Smooth muscle cell of the brain vasculature (primary cell): ENCODE measurements at regions not wholly inside any gene's neighbourhood (a gene's known extent, or its start where the extent isn't known, plus 50 kb on each side); places are given as distances from the start of the nearest gene placed in this dataset.
"Not testable (repeated sequence)": the region's sequence is repeated elsewhere in the genome, so short reads cannot be mapped to it uniquely, and the experiment has no call there.

Experiments
- DNase-seq: peaks from one replicate; pipeline ENCODE4 v3.0.0-alpha.2; 2012; ENCODE audit warnings: low read depth, low spot score

DNA sequence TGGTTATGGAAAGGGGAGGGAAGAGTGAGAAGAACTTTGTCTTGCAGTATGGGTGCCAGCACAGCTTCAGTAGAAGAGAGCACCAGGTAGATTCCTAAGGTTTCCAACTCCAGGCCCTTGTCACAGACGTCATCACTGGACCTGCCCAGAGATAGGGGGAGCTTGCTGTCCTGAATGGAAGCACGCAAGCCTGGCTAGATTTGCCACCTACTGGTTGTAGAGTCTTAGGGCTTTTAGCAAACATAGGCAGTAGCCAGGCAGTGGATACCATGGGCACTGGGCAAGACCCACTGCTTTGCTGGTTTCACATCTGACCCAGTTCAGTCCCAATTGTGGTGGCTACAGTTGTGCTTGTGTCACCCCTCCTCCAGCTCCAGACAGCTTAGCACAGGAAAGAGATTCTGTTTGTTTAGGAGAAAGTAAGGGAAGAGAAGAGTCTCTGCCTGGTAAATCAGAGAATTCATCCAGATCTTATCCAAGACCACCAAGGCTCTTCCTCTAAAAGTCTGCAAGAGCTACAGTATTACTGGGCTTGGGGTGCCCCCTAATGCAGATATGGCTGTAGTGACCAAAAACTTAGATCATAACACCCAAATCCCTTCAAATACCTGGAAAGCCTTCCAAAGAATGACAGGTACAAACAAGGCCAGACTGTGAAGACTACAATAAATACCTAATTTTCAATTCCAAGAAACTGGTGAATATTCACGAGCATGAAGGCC is 158.9 kb downstream of the HINT1 start:
- no peak for DNase-seq

DNA sequence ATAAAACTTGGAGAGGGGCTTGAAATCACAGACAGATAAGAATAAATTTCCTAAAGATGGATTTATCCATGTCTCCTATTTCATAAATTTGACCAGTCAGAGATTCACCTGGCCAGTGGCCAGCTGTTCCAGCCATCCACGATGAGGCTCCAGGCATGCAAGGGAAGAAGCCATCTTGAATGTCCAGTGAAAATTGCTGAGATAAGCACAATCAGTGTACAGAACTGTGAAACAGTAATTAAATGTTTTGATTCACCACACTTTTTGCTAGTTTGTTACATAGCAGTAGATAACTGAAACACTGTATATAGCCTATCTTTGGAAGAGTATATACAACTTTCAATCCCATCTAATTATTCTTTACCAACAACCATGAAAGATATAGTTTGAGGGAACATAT is 163.5 kb downstream of the HINT1 start:
- DNase-seq = no peak

DNA sequence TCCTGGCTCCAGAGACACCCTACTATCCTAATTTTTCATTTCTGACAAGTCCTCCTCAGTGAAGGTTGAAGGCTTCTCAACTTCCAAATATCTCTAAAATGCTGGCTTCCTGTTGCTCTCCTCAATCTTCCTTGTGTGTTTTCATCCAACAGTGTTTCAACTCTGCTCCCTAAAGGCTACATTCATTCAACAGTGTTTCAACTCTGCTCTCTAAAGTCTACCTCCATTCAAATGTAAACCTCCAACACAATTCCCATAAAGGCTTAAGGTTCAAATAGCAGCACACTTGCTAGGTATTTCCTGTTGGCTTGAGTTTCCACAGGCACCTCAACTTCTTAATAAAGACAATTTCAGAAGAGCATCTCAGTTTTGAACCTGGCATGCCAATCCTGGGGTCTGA is 164.8 kb downstream of the HINT1 start:
- no peak for DNase-seq

DNA sequence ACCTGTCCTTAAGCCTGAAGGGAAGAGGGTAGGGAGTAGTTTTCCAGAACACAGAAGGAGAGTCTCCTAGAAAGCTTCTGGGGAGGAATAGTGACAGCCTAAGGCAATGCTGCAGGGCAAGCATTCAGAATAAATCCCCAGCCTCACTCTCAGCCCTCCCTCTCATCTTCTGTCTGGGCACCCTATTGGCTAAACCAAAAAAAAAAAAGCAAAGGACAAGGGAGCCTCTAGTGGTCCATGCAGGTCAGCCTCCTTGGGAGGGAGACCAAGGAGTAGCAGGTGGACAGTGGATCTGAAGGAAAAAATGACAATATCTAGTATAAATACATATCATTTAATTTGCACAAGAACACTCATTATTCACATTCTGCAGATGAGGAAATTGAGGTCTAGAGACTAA is 168.3 kb downstream of the HINT1 start:
- not testable (repeated sequence) for DNase-seq

DNA sequence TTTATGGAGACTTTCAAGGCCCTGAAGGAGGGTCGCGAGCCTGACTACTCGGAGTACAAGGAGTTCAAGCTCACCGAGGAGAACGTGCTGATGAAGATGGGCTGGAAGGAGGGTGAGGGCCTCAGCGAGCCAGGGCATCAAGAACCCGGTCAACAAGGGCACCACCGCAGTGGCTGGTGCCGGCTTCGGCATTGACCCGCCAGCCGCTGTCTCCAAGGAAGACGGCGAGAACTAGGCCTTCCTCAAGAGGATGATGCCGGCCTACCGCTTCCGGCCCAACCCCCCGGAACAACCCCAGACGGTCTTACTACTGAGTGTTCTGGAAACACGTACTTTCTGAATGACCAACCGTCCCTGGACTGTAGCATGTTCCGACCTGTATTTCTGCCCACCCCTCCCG is 169.2 kb downstream of the HINT1 start:
- DNase-seq = no peak

DNA sequence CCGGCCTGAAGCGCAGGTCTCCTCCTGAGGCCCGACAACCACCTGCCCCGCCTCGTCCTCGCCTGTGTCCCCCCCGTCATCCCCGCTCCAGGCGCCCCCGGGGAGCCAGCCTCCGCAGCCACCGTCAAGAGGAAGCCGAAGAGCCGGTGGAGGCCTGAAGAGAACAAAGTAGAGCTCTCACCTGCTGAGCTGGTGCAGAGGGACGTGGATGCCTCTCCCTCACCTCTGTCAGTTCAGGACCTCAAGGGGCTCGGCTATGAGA is 169.9 kb downstream of the HINT1 start:
- DNase-seq = no peak

DNA sequence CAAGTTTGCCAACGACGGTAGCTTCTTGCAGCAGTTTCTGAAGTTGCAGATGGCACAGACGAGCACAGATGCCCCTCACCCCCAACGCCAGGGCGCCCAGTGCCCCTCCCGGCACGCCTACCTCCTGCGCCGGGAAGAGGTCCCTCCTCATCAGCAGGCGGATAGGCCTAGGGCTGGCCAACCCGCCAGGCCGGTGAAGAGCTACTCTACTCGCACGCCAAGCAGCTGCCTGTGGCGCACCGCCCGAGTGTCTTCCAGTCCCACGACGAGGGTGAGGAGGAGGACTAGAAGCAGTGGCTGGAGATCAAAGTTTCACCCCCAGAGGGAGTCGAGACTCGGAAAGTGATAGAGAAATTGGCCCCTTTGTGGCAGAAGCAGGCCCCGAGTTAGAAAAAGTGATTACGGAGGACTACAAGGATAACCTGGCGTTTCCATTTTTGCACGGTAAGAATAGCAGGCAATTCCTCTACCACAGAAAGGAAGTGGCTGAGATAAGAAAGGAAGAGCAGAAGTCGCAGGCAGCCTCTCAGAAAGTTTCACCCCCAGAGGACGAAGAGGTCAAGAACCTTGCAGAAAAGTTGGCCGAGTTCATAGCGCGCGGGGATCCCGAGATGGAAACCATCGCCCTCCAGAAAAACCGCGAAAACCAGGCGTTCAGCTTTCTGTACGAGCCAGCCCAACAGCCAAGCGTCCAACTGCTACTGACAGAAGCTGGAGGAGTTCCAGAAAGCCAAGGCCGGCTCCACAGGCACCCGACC is 170.4 kb downstream of the HINT1 start:
- no peak for DNase-seq

DNA sequence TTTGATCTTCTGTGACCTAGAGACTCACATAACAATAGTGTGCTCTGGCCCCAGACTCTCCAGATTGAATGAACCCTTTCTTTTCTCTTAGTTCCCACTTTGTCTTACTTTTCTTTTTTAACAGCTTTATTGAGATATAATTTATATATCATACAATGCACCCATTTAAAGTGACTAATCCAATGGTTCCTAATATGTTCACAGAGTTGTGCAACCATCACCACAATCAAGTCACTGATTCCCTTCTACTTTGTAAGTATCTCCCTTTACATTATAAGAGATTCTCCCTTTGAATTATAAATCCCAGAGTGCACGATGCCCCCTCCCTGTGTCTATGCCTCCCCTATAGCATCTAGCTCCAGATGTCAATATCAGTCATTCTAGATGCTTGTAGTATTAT is 172.4 kb downstream of the HINT1 start:
- no peak for DNase-seq

DNA sequence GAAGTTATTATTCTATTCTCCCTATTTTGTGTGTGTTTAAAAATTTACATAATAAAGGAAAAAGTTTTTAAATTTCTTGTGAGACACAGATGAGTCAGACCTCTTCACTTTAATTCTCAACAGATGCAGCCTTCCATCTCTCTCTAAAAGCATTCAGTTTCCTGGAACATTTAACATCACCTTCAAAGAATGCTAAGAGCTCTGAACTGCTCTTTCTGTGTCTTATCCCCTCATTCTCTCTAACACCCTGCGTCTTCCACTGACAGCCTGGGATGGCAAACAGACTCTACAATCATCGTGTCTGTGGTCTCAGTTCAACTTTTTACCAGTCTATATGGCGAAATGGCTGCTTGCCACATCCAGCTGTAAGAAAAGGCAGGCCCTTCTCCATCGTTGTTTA is 173.0 kb downstream of the HINT1 start:
- no peak for DNase-seq

DNA sequence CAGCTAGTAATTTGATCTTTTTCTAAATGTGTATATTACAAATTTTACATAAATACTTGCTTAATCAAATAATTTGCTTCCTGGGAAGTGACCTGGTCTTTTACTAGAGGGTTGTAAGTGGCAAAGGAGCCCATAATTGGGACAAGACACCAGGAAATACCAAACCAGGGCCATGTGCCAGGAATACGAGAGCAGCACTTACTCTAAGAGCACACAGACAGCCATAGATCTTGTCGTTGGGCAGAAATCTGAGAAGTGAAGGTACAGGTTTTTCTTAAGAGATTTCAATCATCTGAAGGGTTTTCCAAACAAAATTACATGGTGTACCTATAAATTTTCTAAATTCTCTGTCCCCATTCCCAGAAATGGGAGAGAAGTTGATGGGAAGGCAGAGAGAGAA is 179.3 kb downstream of the HINT1 start:
- DNase-seq = no peak

DNA sequence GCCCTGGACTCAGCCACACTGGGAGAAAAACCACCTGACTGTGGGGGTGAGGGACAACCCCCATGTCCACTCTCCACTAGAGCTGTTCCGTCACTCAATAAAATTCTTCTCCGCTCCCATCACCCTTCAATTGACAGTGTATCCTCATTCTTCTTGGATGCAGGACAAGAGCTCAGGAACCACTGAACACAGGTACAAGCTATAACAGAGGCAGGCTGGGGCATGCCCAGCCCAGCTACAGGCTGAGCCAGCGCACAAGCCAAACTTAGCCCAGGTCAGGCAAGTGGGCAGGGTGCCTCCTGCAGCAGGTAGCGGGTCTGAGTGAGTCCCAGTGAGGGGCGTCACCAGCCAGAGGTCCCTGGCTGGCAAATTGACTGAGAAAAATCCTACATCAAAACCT is 183.4 kb downstream of the HINT1 start:
- no peak for DNase-seq

DNA sequence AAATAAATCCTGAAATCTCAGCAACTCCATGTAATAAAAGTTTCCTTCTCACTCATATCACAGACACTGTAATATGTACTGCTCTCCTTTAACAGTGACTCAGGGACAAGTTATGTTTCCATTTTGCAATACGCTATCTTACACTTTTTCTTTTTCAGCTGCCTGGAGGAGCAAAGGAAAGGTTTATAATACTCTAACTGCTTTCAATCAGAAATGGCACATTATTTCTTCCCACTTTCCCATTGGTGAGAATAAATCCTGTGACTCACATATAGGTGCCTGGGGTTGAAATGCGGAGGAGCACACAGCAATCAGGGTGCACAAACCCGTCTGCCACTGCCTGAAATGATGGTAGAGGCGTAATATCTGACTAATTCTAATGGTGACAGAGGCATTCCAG is 186.6 kb downstream of the HINT1 start:
- DNase-seq = no peak

DNA sequence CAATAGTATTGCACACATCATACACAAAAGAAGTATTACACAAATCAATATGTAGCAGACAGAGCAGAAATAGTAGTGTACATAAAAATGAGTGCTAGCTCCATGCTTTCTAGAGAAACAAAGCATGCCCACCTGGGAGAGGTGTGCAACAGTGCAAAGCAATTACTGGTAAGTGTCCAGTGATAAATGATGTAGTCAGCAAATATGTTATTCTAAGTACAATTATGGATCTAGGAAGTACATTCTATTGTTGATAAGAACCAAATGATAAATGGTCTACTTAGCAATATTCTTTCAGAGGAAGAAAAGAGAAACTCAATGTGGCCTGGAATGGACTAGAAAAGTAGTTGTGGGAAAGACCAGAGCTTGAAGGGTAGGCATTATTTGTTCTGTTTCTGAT is 188.6 kb downstream of the HINT1 start:
- DNase-seq = no peak

DNA sequence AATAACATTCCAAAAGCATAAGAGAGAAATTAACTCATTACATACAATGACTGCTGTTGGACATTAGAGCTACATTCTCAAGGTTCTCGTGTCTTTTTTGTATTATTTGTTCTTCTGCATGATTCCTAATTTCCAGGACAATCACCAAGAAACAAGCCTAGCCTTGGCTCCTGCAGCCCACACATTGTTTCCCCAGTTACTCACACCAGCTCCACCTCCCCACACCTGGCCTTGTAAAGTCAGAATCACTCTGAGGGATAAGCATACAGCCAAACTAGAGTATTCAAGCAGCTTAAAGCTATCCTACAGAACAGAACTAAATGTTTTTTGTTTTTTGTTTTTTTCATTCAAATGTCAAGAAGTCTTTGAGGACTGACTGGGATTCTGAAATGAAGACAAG is 189.2 kb downstream of the HINT1 start:
- DNase-seq = no peak

DNA sequence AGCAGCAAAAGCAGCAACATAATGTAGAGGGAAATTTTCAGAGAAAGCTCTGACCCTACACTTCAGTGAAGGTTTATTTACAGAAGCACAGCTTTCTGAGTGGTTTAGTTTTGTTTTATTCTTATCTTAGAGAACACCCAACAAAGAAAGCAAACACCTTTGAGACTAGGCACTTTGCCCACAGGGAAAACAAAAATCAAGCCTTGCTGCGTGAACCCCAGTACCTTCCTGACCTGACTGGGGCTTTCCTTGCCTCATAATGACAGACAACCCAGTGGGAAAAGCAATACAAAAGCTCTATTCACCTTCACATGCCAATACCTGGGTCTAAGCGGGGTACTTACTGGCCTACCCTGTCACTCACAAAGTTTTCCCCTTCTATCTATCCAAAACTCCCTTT is 189.8 kb downstream of the HINT1 start:
- DNase-seq = no peak

DNA sequence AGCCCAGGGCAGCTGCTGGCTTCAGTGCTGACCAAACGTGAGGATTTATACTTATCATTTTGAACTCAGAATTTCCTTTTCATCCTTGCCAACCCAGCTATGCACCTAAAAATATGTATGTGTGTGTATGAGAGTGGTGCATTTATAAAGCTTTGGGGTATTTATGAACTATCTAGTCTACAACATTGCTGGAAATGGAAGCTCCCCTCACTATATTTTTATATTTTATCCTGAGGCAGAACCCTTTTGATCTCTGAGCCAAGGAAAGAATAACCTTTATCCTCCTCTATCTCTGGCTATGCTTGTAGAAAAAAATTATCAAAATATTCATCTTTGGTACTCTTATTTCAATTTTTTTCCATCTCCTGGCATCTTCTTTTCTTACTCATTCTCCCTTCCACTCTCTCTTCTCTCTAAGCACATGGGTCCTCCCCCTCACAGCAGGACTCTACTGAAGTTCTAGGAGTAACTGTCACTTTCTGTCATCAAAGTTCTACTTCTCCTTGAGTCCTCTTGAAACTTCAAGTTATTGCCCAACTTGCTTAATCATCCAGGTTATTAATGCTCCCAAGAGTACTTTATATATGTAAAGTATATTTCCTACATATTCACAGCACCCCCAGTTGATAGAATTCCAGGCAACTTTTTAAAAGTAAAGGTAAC is 190.9 kb downstream of the HINT1 start:
- no peak for DNase-seq

DNA sequence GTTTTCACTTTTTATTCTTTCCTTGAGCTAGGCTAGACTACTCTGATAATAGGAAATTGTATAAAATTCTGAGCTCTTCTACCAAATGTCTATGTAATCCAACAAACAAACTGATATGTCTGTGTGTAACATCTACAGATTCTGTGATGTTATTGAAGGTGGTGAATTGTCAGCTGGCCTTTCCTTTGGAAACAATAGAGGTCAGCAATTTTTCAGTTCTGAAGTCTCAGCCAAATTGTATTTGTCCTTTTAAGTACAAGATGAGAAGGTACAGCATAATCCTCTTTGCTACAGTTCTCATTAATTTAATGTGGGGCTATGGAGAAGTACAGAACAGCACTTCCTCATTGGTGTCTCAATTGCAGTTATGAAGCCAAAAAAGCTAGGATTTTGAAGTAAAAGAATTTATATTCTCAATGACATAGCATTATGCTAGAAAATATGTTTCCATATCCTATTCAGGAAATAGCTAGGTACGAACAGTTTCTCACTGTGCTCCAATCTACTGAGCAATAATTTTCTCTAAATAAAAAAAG is 198.0 kb downstream of the HINT1 start:
- no peak for DNase-seq

DNA sequence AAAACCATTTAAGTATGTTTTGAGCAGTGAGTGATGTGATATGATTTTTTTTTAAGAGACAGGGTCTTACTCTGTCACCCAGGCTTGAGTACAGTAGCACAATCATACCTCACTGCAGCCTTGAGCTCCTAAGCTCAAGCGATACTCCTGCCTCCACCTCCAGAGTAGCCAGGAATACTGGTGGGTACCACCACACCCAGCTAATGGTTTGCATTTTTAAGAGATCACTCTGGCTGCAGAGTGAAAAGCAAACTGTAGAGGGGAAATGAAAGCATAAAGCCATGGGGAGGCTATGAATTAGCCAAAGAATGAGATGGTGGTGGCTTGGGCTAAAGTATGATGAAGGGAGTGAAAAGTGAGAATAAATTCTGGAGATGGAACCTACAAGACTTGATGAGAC is 199.1 kb downstream of the HINT1 start:
- DNase-seq = no peak

DNA sequence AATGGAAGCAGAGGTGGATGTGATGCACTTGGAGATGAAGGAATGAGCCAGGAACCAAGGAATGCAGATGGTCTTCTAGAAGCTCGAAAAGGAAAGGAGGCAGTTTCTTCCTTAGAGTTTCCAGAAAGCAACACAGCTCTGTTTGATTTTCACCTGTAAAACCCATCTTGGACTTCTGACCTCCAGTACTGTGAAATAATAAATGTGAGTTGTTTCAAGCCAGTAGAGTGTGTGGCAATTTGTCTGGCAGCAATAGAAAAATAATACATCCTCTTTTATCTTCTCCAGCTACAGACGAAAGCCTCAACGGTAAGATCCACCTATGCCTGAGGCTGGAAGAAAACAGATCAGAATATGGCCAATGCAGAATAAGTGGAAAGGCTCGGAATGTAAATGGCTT is 199.7 kb downstream of the HINT1 start:
- no peak for DNase-seq

DNA sequence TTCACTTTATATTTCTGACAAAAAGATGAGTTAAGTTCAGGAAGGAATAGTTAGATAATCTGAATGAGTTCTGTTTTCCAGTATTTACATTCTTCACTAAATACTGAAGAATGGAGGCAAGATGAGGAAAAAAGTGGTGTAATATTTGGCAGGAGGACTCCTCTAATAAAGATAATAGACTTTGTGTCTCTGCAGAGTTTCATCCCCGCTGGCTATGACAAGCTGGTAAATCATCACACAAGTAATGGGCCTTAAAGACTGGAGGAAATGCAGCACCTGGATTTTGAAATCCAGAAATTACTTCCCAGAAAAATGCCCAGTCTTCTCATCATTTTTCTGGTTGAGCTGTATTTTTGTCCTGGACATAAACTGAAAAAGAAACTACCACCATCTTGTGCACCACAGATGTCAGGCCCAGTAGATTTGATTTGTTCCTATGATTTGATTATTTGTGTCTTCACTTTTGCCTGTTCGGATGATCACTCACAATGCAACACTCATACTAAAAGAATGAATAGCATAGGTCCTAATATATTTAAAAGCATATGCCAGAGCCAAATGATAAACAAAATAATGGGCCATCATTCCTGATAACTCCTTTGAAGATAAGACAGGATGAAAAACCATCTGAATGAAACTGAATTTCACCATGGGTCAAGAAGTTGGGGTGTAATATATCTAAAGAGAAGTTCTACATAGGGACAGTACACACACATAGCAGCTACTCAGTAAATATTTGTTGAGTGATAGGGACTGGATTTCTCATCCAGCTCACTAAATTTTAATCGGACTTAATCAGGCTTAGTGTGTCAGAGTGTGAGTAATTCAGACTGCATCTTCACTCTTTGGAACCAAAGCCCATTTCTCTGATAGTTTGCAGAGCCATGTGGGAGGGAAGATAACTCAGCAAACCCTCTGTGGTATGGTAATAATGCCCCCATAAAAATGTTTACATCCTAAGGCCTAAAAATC is 200.5 kb downstream of the HINT1 start:
- DNase-seq = no peak

DNA sequence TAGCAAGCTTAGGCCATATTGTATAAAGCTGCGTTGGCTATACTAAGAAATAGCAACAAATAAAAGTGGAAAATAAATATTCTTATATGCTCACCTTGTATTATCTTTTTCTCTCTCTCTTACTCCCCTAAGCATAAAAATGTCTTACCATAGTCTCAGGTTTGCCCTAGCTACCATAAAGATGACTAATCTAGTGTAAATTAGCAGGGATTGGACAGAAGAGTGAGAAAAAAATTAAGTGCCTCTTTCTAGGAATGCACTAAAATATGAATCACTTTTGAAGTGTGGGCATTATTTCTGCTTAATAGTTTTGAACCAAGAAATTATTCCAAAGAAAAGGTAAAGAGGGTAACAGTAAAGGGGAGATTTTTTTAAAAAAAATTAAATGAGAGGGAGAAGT is 201.3 kb downstream of the HINT1 start:
- DNase-seq = no peak

DNA sequence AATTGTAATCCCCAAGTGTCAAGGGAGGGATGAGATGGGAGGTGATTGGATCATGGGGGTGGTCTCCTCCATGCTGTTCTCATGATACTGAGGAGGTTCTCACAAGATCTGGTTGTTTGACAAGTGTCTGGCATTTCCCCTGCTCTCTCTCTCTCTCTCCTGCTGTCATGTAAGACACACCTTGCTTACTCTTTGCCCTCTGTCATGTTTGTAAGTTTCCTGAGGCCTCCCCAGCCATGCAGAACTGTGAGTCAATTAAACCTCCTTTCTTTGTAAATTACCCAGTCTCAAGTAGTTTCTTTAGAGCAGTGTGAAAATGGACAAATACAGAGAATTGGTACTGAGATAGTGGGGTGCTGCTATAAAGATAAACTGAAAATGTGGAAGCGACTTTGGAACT is 207.9 kb downstream of the HINT1 start:
- DNase-seq = no peak
